Skeletal muscle cell (primary cell): ENCODE measurements at regions not wholly inside any gene's neighbourhood (a gene's known extent, or its start where the extent isn't known, plus 50 kb on each side); places are given as distances from the start of the nearest gene placed in this dataset.
A peak's percentile ranks its signal among the peaks of the same experiment; 100 is the strongest.

Experiments used
- DNase-seq: peaks from one replicate; pipeline ENCODE4 v3.0.0-alpha.2; 2010; ENCODE audit warnings: low read depth
- H3K4me3 ChIP-seq: 2 replicates; pipeline ENCODE4 v1.5.1; 2011; ENCODE audit warnings: low read depth, mild to moderate bottlenecking, control low read depth, low read length, moderate library complexity

DNA sequence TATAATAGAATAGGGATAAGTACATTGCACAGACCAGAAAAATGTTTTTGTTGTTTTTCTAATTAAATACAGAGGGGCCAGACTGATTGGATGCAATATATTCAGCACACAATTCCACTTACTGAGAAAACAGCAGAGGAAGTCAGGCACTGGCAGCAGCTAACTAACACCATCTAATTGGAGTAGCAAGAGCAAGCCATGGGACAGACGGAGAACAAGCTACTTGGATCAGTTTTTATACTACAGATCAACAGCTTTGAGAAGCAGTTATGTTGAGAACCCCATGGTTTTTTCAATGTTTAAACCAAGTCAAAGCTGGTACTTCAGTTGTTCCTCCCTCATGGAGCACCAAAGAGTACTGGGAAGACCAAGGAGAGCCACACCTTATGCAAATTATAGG, 1249.4 kb downstream of the LRFN5 start:
- no peak overlapping the region for H3K4me3 ChIP-seq
- no peak for DNase-seq

DNA sequence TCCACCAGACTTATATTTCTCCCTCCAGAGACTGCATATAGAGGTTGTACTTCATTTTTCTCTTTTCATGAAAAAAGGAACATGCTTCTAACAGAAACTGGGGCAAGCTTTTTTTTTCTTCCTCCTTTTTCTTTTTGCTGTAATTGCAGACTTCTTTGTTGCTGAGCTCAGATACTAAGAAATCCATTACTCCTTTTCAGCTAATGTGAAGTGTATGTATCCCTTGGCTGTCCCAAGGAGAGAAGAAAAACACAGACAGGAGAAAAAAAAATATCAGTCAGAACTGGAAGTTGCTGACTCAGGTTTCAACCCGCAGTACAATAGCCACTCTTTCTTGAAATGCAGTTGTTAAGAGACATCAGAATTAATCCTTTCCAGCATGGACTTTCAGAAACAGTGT, 1248.4 kb downstream of the LRFN5 start:
- no peak overlapping the region for H3K4me3 ChIP-seq
- DNase-seq = no peak

DNA sequence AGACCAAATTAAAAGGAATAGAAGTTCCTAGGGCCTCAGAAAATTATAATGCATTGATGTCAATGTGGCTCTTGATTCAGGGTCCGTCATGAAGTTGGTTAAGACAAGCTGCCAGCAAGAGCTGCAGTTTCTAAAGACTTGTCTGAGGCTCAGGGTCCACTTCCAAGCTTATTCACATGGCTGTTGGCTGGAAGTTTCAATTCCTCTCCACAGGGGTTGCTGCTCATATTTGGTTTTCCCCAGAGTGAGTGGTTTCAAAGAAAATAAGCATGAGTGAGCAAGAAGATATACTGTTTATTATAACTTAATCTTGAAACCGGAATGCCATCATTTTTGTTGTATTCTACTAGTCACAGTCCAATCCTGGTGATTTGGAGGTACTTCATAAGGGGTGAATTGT, 1247.4 kb downstream of the LRFN5 start:
- no peak for DNase-seq
- H3K4me3 ChIP-seq = no peak overlapping the region

DNA sequence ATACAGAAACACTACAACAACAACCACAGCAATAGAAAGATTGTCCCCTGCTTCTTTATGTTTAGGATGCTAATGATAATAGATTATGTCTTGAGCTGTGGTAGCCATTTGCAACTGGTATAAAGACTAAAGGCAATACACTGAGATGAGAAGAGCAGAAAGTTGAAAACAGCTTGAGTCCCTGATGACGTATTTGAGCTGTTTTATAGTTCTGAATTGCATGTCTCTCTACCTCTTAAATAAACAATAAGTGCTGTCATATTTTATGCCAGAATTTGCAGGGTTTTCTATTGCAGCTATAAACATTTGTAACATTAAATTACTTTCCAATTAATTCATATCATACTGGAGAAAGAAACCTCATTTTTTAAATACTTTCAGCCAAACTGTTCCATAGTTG, 1242.0 kb downstream of the LRFN5 start:
- DNase-seq = no peak

DNA sequence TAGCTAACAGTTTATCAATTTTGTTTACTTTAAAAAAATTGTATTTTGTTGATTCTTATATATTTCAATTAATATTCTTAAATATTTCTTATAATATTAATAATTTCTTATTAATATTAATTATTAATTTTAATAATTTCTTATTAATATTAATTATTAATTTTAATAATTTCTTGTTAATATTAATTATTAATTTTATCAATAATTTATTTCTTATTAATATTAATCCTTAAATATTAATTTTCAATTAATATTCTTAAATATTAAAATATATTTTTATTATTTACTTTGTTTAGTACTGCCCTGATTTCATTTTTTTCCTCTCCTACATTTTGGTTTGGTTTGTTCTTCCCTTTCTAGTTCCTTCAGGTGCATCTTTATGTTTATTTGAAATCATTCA, 1208.1 kb downstream of the LRFN5 start:
- no peak overlapping the region for H3K4me3 ChIP-seq
- DNase-seq = no peak

More for the DNA sequence above, 1242.0 kb downstream of the LRFN5 start:
- H3K4me3 ChIP-seq = no peak overlapping the region

DNA sequence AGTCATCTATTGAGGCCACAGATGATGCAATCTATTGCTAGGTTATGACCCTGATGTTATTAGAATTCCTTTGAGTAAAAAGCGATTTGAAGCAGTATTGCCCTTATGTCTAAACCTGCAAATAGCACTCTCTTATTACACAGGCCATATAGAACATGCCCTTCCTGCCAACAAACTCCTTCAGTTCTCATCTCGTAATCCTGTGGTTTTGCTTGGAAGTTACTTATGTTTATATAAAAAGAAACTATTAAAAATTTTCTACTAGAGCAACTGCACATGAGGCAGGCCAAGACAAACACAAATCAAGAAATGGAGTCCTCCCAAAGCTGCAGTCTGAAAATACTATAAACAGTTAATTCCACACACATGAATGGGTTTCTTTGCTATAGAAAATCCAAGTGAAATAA, 1200.2 kb downstream of the LRFN5 start:
- peak; percentile 98 for DNase-seq
- H3K4me3 ChIP-seq = no peak overlapping the region

DNA sequence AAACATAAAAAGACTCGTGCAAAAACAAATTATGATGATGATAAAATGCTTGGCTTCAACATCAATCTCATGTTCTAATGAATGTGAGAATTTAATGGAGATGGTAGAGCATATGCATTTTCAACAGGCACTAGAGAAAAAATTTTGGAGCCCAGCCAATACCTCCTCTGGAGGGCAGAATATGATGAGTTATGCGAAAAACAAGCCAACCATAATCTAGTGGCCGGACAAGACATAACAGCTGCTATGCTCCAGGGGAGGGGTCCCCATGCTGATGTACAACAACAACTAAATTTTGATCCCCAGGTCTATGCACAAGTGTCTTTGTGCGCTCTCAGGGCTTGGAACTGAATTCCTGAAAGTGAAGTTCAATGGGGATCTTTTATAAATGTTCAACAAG, 1197.5 kb downstream of the LRFN5 start:
- DNase-seq = no peak
- no peak overlapping the region for H3K4me3 ChIP-seq

DNA sequence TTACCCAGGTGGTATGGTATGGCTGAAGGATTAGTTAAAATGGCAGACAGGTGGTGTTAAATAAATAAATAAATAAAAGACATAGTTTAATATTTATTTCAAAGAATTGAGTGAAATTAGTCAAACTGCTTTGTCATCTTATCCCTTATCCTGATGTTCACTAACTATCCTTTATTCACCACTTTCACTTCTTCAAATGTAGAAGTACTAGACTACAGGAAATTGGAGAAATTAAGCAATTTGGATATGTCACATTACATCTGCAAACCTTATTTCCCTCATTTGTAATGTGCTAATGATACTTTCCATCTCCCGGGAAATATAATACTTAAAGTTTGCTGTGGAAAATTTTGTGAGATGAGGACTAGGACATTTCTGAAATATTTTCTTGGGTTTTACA, 1195.7 kb downstream of the LRFN5 start:
- no peak for DNase-seq

DNA sequence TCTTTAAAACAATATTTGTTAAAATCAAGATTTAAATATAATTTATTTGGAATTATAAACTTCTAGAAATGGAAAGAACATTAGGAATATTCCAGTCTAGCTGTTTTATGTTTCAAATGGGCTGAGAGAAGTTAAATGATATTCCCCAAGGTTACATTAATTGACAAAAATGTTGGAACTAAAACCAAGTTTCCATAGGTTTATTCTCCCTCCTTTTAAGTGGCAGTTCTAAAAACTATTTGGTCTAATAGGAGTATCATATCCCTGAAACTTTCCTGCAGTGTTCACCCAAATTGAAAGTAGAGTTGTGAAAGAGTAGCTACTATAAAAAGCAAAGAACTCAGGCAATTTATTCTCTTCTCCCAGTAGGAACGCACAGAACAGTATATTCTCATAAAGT, 1185.5 kb downstream of the LRFN5 start:
- no peak for DNase-seq
- H3K4me3 ChIP-seq = no peak overlapping the region

More for the DNA sequence above, 1195.7 kb downstream of the LRFN5 start:
- no peak overlapping the region for H3K4me3 ChIP-seq

DNA sequence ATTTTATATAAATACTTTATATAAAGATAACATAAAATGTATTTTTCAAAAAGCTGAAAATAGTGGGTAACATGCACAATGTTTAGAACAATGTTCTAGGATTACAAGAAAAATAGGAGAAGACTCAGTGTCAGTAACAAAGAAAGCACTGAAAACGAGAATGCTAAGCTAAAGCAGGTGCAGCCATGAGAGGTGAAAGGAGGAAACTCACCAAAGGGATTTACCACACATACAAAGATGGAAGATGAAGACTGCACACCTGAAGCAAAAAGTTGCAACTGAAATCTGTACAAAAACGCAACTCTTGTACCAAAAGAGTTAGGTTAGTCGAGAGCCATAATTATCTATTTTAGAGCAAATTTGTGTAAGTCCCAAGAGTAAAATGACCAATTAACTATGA, 1176.1 kb downstream of the LRFN5 start:
- no peak overlapping the region for H3K4me3 ChIP-seq
- DNase-seq = no peak

DNA sequence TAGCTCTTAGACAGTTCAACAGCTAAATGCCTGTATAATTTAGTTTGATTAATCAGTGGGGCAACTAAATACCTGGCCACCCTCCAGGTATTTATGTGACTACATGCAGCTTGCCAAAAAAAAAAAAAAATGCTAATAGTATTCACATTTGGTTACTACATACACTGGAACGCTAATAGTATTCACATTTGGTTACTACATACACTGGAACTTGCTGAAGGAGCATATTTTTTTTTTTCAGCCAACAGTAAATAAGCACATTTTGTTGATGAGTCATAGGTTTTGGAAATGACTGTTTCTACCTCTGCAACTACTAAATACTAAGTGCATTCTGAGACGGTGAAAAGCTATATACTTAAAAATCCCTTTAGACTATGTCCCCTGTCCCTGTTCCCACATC, 1172.3 kb downstream of the LRFN5 start:
- H3K4me3 ChIP-seq = no peak overlapping the region
- DNase-seq = peak; percentile 20

DNA sequence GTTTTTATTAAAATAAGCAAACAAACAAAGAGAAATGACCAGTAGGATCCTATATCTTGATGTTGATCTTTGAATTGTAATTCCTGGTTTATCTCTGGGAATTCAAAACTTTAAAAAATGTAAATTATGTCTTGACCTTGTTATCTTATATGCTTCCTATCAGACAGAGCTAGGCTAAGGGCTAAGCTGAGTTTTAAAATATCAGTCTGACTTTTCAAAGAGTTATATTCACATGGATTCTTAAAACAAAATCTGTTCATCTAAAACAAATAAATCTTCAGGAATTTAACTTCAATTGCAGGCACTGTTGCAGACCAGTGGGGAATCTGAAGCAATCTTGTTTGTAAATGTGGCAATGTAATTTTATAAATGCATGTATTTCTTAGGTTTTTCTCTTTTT, 1144.1 kb downstream of the LRFN5 start:
- H3K4me3 ChIP-seq = no peak overlapping the region
- no peak for DNase-seq

DNA sequence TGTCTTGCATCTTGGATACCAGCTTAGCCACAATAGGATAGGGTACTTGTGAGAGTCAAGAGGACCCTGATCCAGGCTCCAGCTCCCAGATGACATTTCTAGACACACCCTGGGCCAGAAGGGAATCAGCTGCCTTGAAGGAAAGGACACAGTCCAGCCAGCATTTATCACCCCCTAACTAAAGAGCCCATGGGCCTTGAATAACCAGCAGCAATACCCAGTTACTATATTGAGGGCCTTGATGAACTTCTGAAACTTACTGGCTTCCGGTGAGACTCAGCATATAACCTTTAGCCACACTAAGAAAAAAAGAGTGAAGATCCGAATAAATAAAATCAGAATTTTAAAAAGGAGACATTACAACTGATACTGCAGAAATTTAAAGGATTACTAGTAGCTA, 1135.4 kb downstream of the LRFN5 start:
- no peak for DNase-seq
- no peak overlapping the region for H3K4me3 ChIP-seq

DNA sequence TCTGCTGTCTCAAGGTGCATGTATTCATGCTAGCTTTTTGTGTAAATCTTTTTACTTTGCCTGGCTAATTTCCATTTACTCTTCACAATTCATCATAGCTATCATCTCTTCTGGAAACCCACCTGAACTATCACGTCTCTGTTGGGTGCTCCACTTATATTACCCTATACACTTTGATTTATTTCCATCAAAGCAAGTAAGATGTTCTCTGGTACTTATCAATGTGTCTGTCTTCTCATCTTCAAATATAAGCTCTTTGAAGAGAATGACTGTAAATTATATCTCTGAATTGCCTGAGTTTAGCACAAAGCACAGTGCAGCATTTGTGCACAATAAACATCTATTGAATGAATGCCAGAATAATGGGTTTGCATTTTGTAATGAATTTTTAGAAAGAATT, 1129.7 kb downstream of the LRFN5 start:
- H3K4me3 ChIP-seq = no peak overlapping the region
- DNase-seq = no peak

DNA sequence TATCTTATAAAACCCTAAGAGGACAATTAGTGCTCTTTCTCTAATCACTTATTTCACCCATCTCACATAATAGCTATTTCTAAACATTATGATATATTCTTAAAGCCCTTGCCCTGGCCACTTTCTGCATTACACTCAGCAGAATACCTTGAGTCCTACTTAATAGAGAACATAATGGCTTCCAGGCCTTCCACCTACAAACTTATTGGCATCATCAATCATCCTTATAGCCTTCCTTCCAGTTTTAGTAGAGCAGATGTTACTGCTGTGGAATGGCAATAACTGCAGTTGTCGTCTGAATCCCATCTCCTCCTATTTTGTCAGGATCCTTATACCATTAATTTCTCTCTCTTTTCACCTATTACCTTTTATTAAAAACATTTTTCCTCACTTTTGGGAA, 1127.4 kb downstream of the LRFN5 start:
- no peak for DNase-seq
- H3K4me3 ChIP-seq = no peak overlapping the region

DNA sequence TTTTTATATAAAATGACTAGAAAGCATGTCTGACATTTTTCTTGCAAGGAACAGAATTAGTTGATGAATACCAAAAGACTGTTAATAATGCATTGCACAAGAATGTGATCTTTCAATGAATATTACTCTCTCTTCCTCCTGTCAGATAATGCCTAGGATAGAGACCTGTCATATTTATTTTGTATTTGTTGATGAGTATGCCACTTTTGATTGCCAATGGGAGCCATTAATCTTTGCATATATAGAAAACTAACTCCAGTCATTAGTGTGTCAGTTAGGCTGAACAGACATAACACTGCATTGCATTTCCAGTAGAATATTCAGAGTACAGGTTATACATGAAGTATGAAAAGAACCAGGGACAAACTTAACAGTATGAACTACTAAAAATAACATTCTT, 1125.3 kb downstream of the LRFN5 start:
- DNase-seq = no peak
- no peak overlapping the region for H3K4me3 ChIP-seq

DNA sequence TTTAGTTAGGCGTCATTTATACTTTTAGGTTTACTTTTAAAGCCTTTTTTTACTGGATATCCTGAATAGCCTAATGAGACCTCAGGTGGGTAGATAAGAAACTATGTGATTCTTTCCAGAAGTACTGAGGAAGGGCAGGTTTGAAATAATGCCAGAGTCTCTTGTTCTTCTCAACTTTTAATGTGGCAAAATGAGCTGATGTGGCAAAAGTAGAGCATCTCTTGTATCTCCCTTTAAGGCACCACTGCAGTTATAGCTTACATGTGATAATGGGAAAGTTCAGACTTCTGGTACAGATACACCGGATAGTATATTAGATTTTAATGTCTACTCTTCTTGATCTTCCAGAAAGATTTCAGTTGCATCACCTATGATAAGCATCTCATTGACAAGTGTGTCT, 1124.8 kb downstream of the LRFN5 start:
- DNase-seq = no peak
- H3K4me3 ChIP-seq = no peak overlapping the region

DNA sequence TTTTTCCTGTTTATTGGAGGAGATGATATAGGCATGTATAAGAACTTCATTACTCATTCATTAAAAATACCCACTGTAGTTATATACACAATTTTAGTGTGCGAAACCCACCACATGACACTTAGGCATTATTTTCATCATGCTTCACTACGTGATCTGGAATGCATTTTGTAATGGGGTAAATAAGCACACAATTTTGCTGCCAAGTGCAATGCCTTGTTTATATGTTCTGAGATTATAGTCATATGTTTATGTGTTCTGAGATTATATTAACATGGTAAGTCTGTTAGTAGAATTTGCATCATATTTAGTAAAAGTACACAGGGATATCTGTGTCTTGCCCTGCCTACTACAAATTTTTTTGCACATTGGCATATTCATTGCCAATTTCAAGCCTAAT, 1123.0 kb downstream of the LRFN5 start:
- DNase-seq = no peak
- no peak overlapping the region for H3K4me3 ChIP-seq

DNA sequence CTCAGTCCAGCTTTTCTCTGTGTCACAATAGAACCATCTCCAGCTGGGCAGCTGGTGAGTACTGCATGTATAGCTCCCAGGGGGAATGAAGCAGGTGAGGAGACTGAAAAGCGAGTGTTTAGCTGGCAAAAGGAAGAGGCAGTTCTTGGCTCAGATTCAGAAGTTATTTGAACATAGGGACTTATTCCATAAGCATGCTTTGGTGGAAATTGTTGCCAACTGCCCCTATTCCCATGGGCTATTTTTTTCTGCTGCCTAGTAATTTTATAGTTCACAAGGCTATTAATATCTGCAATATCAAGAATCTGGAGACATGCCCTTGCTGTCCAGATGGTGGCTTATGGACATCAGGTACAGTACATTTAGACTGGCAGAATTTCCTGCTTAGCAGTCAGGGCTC, 1112.7 kb downstream of the LRFN5 start:
- no peak overlapping the region for H3K4me3 ChIP-seq
- peak; percentile 47 for DNase-seq

DNA sequence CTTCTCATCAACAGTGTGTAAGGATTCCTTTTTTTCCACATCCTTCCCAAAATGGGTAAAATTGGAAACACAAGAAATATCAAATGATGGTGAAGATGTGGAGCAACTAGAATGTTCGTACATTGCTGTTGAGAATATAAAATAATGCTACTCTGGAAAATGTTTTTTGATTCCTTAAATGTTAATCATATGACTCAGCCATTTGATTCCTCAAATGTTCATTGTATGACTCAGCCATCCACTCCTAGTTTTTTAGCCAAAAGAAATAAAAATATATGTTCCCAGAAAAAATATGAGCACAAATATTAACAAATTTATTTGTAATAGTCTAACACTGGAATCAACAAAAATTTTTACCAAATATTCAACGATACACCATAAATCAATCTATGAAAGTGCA, 1108.6 kb downstream of the LRFN5 start:
- no peak overlapping the region for H3K4me3 ChIP-seq
- no peak for DNase-seq

DNA sequence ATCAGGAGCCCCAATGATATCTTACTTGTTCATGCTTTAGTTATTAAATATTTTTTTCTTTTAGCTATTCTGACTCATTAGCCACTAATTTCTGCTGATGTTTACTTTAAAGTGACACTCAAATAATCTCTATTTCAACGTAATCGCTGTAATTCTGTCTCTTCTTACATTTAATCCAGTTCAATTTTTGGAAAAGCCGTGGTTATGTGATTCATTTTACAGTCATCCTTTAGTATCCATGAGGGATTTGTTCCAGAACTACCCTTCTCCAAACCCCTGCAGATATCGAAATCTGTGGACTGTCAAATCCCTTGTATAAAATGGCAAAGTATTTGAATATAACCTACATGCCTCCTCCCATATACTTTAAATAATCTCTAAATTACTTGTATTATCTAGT, 1103.4 kb downstream of the LRFN5 start:
- DNase-seq = no peak
- H3K4me3 ChIP-seq = no peak overlapping the region

DNA sequence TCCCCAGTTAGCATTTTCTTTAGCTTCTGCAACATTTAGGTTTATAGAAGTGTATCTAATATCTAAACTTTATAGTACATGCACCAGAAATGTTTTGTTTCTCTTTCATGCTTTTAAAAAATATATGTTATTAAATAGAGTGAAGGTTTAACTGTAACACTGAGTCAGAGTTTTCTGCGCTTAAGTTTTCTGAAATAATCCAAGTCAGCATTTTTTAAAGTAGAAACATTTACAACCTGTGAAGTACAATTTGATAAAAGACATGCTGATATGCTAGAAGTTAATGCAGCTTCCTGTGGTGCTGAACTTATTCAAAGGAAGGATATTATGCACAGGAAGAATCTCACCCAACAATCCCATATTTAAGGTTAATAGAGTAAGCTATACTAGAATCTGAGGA, 1096.8 kb downstream of the LRFN5 start:
- no peak overlapping the region for H3K4me3 ChIP-seq
- DNase-seq = no peak

DNA sequence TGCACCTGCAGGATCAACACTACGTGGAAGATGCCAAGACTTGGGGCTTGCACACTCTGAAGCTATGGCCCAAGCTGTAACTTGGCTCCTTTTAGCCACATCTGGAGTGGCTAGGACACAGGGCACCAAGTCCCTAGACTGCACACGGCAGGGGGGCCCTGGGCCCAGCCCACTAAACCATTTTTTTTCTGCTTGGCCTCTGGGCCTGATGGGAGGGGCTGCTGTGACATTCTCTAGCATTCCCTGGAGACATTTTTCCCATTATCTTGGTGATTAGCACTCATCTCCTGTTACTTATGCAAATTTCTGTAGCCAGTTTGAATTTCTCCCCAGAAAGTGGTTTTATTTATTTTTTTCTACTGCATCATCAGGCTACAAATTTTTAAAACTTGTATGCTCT, 1080.7 kb downstream of the LRFN5 start:
- H3K4me3 ChIP-seq = no peak overlapping the region
- DNase-seq = no peak
